ENCODE measurements at regions not wholly inside any gene's neighbourhood (a gene's known extent, or its start where the extent isn't known, plus 50 kb on each side); places are given as distances from the start of the nearest gene placed in this dataset.

- Histone ChIP-seq H3K79me2 (ENCODE audit: insufficient read depth, low read length) (no peaks in the 10 kb centered on the region), H3K4me2 (ENCODE audit: low read length) (no peak overlapping the region), H3K9me3 (ENCODE audit: control insufficient read depth in 1 of 2, insufficient read depth in 1 of 2, low read depth in 1 of 2, low read length in 2 of 2) (no peaks in the 10 kb centered on the region), H3K4me3 (replicated peaks in 1 of 2; ENCODE audit: low read depth in 1 of 2, low read length in 2 of 2) (no peak overlapping the region), H3K27ac (ENCODE audit: low read depth, low read length) (no peak overlapping the region), H3K9me2 (ENCODE audit: insufficient read depth) (no peaks in the 10 kb centered on the region), H3K36me3 (ENCODE audit: control insufficient read depth in 1 of 2, insufficient read depth in 2 of 2, low read length in 2 of 2) (no peaks in the 10 kb centered on the region), H3K27me3 (ENCODE audit: insufficient read depth, low read length) (no peaks in the 10 kb centered on the region), H3K4me1 (ENCODE audit: control insufficient read depth in 1 of 2, insufficient read depth in 2 of 2, low read length in 2 of 2) (no peaks in the 10 kb centered on the region), H2AFZ (ENCODE audit: low read depth, low read length, poor library complexity, severe bottlenecking) (no peak overlapping the region), H4K20me1 (ENCODE audit: insufficient read depth) (no peaks in the 10 kb centered on the region), H3K9ac (ENCODE audit: low read length) (no peak overlapping the region)
- DNase-seq (ENCODE audit: low read depth, low spot score) (no peak), ATAC-seq (no peak)
- no TSS peak for BruUV-seq (replicated peaks)
- ChIA-PET POLR2A (no interaction called here), RAD21 (ENCODE audit: low non-redundant PET in 1 of 2, low total read pairs in 2 of 2, uncharacterized antibody in 2 of 2, unreplicated experiment in 2 of 2) (no interaction called here), CTCF (no interaction called here)
- intact Hi-C loops (cut with micrococcal nuclease): no loop called here
- no peak for TF ChIP-seq POLR2AphosphoS5 (IDR thresholded peaks at IDR 0.05; ENCODE audit: low read depth, low read length)
- TF ChIP-seq TCF7L2 (IDR thresholded peaks at IDR 0.05; ENCODE audit: borderline replicate concordance, extremely low read depth, insufficient read depth, insufficient read length): no peak
- no peak for TF ChIP-seq EGR1 (IDR thresholded peaks at IDR 0.05; ENCODE audit: low read depth)
- no peak for TF ChIP-seq MAX (IDR thresholded peaks at IDR 0.05)
- no peak for TF ChIP-seq POLR2A (IDR thresholded peaks at IDR 0.05; ENCODE audit: borderline replicate concordance, extremely low read depth, insufficient read depth, insufficient read length)
- TF ChIP-seq SRF (IDR thresholded peaks at IDR 0.05; ENCODE audit: low read depth): no peak
- TF ChIP-seq FOSL1 (IDR thresholded peaks at IDR 0.05; ENCODE audit: low read depth): no peak
- TF ChIP-seq REST (IDR thresholded peaks at IDR 0.05; ENCODE audit: low read depth): no peak
- no peak for TF ChIP-seq YY1 (IDR thresholded peaks at IDR 0.05; ENCODE audit: extremely low read depth, insufficient replicate concordance, low read depth, low read length)
- no peak for TF ChIP-seq CTCF (IDR thresholded peaks at IDR 0.05 in 2 of 3, conservative IDR thresholded peaks at IDR 0.05 in 1 of 3; ENCODE audit: borderline replicate concordance in 1 of 3, insufficient read depth in 1 of 3, low read depth in 2 of 3, low read length in 2 of 3)
- no peak for TF ChIP-seq ATF3 (IDR thresholded peaks at IDR 0.05)
- no peak for TF ChIP-seq SP1 (IDR thresholded peaks at IDR 0.05; ENCODE audit: low read depth)
- TF ChIP-seq JUND (IDR thresholded peaks at IDR 0.05): no peak
These were observed 606.0 kb upstream of the RBFOX1 start for GRCh38 chr16:6726621-6727020.
